Thyroid gland (tissue), 4 donors: ENCODE measurements at regions not wholly inside any gene's neighbourhood (a gene's known extent, or its start where the extent isn't known, plus 50 kb on each side); places are given as distances from the start of the nearest gene placed in this dataset.

ENCODE experiments used
- POLR2A ChIP-seq, 2 donors: fragments of 450-650 bp; IDR thresholded peaks; one replicate each; pipeline ENCODE4 v1.6.1; 2017; ENCODE audit warnings: antibody characterized with exemption in 2 of 2, mild to moderate bottlenecking in 2 of 2, moderate library complexity in 1 of 2
- TF ChIP-seq, protein P1 (sequence below), 6 experiments: fragments of 200-600 bp in 3 of 6; fragments of 450-650 bp in 3 of 6; sonication (generic) in 3 of 6; IDR thresholded peaks; one replicate each; pipeline ENCODE4 v1.5.1; 2016 to 2019; ENCODE audit warnings: antibody characterized with exemption in 6 of 6, mild to moderate bottlenecking in 2 of 6, inconsistent platforms in 1 of 6, moderate library complexity in 1 of 6

DNA sequence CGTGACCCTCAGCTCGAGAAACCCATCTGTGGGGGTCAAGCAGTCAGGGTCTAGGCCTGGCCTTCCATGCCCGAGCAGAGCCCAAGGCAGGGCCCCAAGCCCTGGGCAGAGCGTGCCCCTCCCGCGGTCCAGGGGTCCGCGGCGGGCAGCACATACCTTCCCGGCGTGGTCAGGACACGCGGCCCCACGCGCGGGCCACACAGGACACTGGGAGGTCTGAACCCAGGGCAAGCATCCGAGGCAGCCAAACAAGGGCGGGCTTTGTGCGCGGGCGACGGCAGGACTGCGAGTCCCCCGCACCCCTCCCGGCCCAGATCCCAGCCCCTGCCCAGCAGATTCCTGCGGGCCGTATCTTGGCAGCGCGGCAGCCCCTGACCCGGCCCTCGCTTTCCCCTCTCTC, 61.6 kb upstream of the ACAN start:
- TF ChIP-seq, protein P1, sequence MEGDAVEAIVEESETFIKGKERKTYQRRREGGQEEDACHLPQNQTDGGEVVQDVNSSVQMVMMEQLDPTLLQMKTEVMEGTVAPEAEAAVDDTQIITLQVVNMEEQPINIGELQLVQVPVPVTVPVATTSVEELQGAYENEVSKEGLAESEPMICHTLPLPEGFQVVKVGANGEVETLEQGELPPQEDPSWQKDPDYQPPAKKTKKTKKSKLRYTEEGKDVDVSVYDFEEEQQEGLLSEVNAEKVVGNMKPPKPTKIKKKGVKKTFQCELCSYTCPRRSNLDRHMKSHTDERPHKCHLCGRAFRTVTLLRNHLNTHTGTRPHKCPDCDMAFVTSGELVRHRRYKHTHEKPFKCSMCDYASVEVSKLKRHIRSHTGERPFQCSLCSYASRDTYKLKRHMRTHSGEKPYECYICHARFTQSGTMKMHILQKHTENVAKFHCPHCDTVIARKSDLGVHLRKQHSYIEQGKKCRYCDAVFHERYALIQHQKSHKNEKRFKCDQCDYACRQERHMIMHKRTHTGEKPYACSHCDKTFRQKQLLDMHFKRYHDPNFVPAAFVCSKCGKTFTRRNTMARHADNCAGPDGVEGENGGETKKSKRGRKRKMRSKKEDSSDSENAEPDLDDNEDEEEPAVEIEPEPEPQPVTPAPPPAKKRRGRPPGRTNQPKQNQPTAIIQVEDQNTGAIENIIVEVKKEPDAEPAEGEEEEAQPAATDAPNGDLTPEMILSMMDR (IDR thresholded peaks at IDR 0.05) = no peak
- TF ChIP-seq POLR2A (IDR thresholded peaks at IDR 0.05) = no peak
